ENCODE measurements at regions not wholly inside any gene's neighbourhood (a gene's known extent, or its start where the extent isn't known, plus 50 kb on each side); places are given as distances from the start of the nearest gene placed in this dataset.
"Not testable (repeated sequence)": the region's sequence is repeated elsewhere in the genome, so short reads cannot be mapped to it uniquely, and the experiment has no call there.

GRCh38 chr3:145698749-145699148, 462.2 kb downstream of the PLOD2 start:
- DNase-seq (ENCODE audit: low read depth): no peak

GRCh38 chr3:145704020-145704419, 457.0 kb downstream of the PLOD2 start:
- peak; percentile 4 for DNase-seq (ENCODE audit: low read depth)

GRCh38 chr3:145709779-145710178, 451.2 kb downstream of the PLOD2 start:
- DNase-seq (ENCODE audit: low read depth): not testable (repeated sequence)

- no peak for DNase-seq (ENCODE audit: low read depth)
These were observed 444.5 kb downstream of the PLOD2 start for GRCh38 chr3:145716519-145716918.

- DNase-seq (ENCODE audit: low read depth): no peak
These were observed 441.9 kb downstream of the PLOD2 start for GRCh38 chr3:145719114-145719513.

- no peak for DNase-seq (ENCODE audit: low read depth)
These were observed 439.6 kb downstream of the PLOD2 start for GRCh38 chr3:145721273-145721805.

- no peak for DNase-seq (ENCODE audit: low read depth)
These were observed 439.2 kb downstream of the PLOD2 start for GRCh38 chr3:145721815-145722214.

GRCh38 chr3:145727476-145727875, 433.5 kb downstream of the PLOD2 start:
- DNase-seq (ENCODE audit: low read depth): no peak

- DNase-seq (ENCODE audit: low read depth): peak; percentile 76
These were observed 425.4 kb downstream of the PLOD2 start for GRCh38 chr3:145735631-145736030.

GRCh38 chr3:145737952-145738351, 423.0 kb downstream of the PLOD2 start:
- no peak for DNase-seq (ENCODE audit: low read depth)

- DNase-seq (ENCODE audit: low read depth): peak; percentile 1
These were observed 421.1 kb downstream of the PLOD2 start for GRCh38 chr3:145739926-145740325.

- no peak for DNase-seq (ENCODE audit: low read depth)
These were observed 410.3 kb downstream of the PLOD2 start for GRCh38 chr3:145750657-145751056.

- DNase-seq (ENCODE audit: low read depth): no peak
These were observed 408.4 kb downstream of the PLOD2 start for GRCh38 chr3:145752576-145752975.

GRCh38 chr3:145754605-145755289, 406.2 kb downstream of the PLOD2 start:
- no peak for DNase-seq (ENCODE audit: low read depth)

GRCh38 chr3:145760036-145760435, 400.9 kb downstream of the PLOD2 start:
- DNase-seq (ENCODE audit: low read depth): no peak

GRCh38 chr3:145767909-145768308, 393.1 kb downstream of the PLOD2 start:
- peak; percentile 7 for DNase-seq (ENCODE audit: low read depth)

GRCh38 chr3:145776782-145777408, 384.1 kb downstream of the PLOD2 start:
- peak; percentile 65 for DNase-seq (ENCODE audit: low read depth)

GRCh38 chr3:145780301-145780700, 380.7 kb downstream of the PLOD2 start:
- no peak for DNase-seq (ENCODE audit: low read depth)

- DNase-seq (ENCODE audit: low read depth): no peak
These were observed 375.3 kb downstream of the PLOD2 start for GRCh38 chr3:145785668-145786067.

- DNase-seq (ENCODE audit: low read depth): no peak
These were observed 363.0 kb downstream of the PLOD2 start for GRCh38 chr3:145798007-145798406.

- no peak for DNase-seq (ENCODE audit: low read depth)
These were observed 362.1 kb downstream of the PLOD2 start for GRCh38 chr3:145798696-145799537.

- DNase-seq (ENCODE audit: low read depth): no peak
These were observed 359.3 kb downstream of the PLOD2 start for GRCh38 chr3:145801696-145802095.
